Astrocyte (in vitro differentiated cells and primary cell): ENCODE measurements at regions not wholly inside any gene's neighbourhood (a gene's known extent, or its start where the extent isn't known, plus 50 kb on each side); places are given as distances from the start of the nearest gene placed in this dataset.

Experiments used
- DNase-seq: peaks from one replicate; pipeline ENCODE4 v3.0.0-alpha.2; 2010; ENCODE audit warnings: low read depth
- FAIRE-seq: peaks from 2 replicates; lab custom pipeline; 2011; peaks lifted over from hg19 to GRCh38; lab: Jason Lieb, UNC
- H2AFZ ChIP-seq: 2 replicates; pipeline ENCODE4 v1.6.0; 2012; ENCODE audit warnings: low read depth, low read length, inconsistent platforms
- H3K27ac ChIP-seq: 2 replicates; pipeline ENCODE4 v1.5.1; 2011; ENCODE audit warnings: low read depth, low read length, inconsistent platforms
- H3K27me3 ChIP-seq: 2 replicates; pipeline ENCODE4 v1.6.0; 2011; ENCODE audit warnings: low read length, inconsistent platforms; ENCODE audit not compliant: insufficient read depth
- H3K36me3 ChIP-seq: 2 replicates; pipeline ENCODE4 v1.5.1; 2011; ENCODE audit warnings: low read length, inconsistent platforms; ENCODE audit not compliant: insufficient read depth
- H3K4me1 ChIP-seq: 2 replicates; pipeline ENCODE4 v1.5.1; 2011; ENCODE audit warnings: low read length, inconsistent platforms; ENCODE audit not compliant: insufficient read depth
- H3K4me2 ChIP-seq: 2 replicates; pipeline ENCODE4 v1.6.0; 2012; ENCODE audit warnings: low read length, inconsistent platforms
- H3K4me3 ChIP-seq: 2 replicates; pipeline ENCODE4 v1.5.1; 2011; ENCODE audit warnings: low read depth, mild to moderate bottlenecking, low read length, inconsistent platforms; ENCODE audit not compliant: insufficient read depth
- H3K79me2 ChIP-seq: 2 replicates; pipeline ENCODE4 v1.6.0; 2012; ENCODE audit warnings: mild to moderate bottlenecking, low read length, inconsistent platforms; ENCODE audit not compliant: insufficient read depth
- H3K9ac ChIP-seq: 2 replicates; pipeline ENCODE4 v1.6.0; 2012; ENCODE audit warnings: mild to moderate bottlenecking, low read length, inconsistent platforms
- H3K9me3 ChIP-seq: 2 replicates; pipeline ENCODE4 v1.5.1; 2012; ENCODE audit warnings: low read depth, mild to moderate bottlenecking, low read length, inconsistent platforms; ENCODE audit not compliant: insufficient read depth
- H4K20me1 ChIP-seq: 2 replicates; pipeline ENCODE4 v1.6.0; 2012; ENCODE audit warnings: low read length, inconsistent platforms; ENCODE audit not compliant: insufficient read depth
- H3K27ac Mint-ChIP-seq: one replicate; pipeline ENCODE4 v1.8.0; 2021; ENCODE audit warnings: mild to moderate bottlenecking, mixed read lengths; ENCODE audit not compliant: unreplicated experiment
- H3K27me3 Mint-ChIP-seq: one replicate; pipeline ENCODE4 v1.8.0; 2021; ENCODE audit warnings: low read depth, mixed read lengths; ENCODE audit not compliant: unreplicated experiment
- H3K36me3 Mint-ChIP-seq: one replicate; pipeline ENCODE4 v1.8.0; 2021; ENCODE audit warnings: low read depth, mixed read lengths; ENCODE audit not compliant: unreplicated experiment
- H3K4me1 Mint-ChIP-seq: one replicate; pipeline ENCODE4 v1.8.0; 2021; ENCODE audit warnings: low read depth, mixed read lengths; ENCODE audit not compliant: unreplicated experiment
- H3K4me3 Mint-ChIP-seq: one replicate; pipeline ENCODE4 v1.8.0; 2021; ENCODE audit warnings: mild to moderate bottlenecking, moderate library complexity, mixed read lengths; ENCODE audit not compliant: unreplicated experiment
- H3K9me3 Mint-ChIP-seq: one replicate; pipeline ENCODE4 v1.8.0; 2021; ENCODE audit warnings: mild to moderate bottlenecking, mixed read lengths; ENCODE audit not compliant: unreplicated experiment
- CTCF ChIP-seq: IDR thresholded peaks from 2 replicates; pipeline ENCODE4 v1.5.1; 2011; ENCODE audit warnings: low read depth, mild to moderate bottlenecking, inconsistent platforms, low read length, moderate library complexity; ENCODE audit not compliant: insufficient read depth
- EZH2 ChIP-seq: IDR thresholded peaks from 2 replicates; pipeline ENCODE4 v1.6.1; 2012; ENCODE audit warnings: mild to moderate bottlenecking, low read length, inconsistent platforms; ENCODE audit not compliant: insufficient read depth

- TF ChIP-seq EZH2 (no peak), CTCF (no peak)
- FAIRE-seq (no peak), DNase-seq (no peak)
- H3K9me3 ChIP-seq = no peaks in the 10 kb centered on the region
- H3K27ac ChIP-seq = no peak overlapping the region
- H2AFZ ChIP-seq = no peak overlapping the region
- H3K4me1 ChIP-seq = no peaks in the 10 kb centered on the region
- H3K36me3 ChIP-seq = no peaks in the 10 kb centered on the region
- no peaks in the 10 kb centered on the region for H3K79me2 ChIP-seq
- Mint-ChIP-seq H3K9me3 (peaks cover 6% of the 10 kb centered on the region), H3K27ac (no peak overlapping the region), H3K4me3 (no peak overlapping the region), H3K27me3 (no peaks in the 10 kb centered on the region), H3K36me3 (no peaks in the 10 kb centered on the region), H3K4me1 (peaks cover 5% of the 10 kb centered on the region)
- H3K9ac ChIP-seq = no peak overlapping the region
- H4K20me1 ChIP-seq = no peaks in the 10 kb centered on the region
- H3K4me3 ChIP-seq = no peak overlapping the region
- H3K4me2 ChIP-seq = no peak overlapping the region
- no peaks in the 10 kb centered on the region for H3K27me3 ChIP-seq
These were observed 486.0 kb downstream of the REEP3 start for GRCh38 chr10:64007157-64007556.

GRCh38 chr10:64010711-64011110, 489.5 kb downstream of the REEP3 start:
- Histone ChIP-seq H3K4me3 (no peak overlapping the region), H4K20me1 (no peaks in the 10 kb centered on the region), H3K9me3 (peaks cover 4% of the 10 kb centered on the region), H3K4me2 (no peak overlapping the region), H3K79me2 (no peaks in the 10 kb centered on the region), H2AFZ (no peak overlapping the region), H3K36me3 (no peaks in the 10 kb centered on the region), H3K27me3 (no peaks in the 10 kb centered on the region), H3K9ac (no peak overlapping the region), H3K27ac (no peak overlapping the region), H3K4me1 (no peaks in the 10 kb centered on the region)
- Mint-ChIP-seq H3K4me1 (peaks cover 6% of the 10 kb centered on the region), H3K36me3 (no peaks in the 10 kb centered on the region), H3K27me3 (no peaks in the 10 kb centered on the region), H3K9me3 (peaks cover 6% of the 10 kb centered on the region), H3K27ac (no peak overlapping the region), H3K4me3 (no peak overlapping the region)
- no peak for FAIRE-seq
- no peak for DNase-seq
- no peak for TF ChIP-seq CTCF
- TF ChIP-seq EZH2 = no peak

GRCh38 chr10:64011912-64012714, 490.9 kb downstream of the REEP3 start:
- Histone ChIP-seq H4K20me1 (no peaks in the 10 kb centered on the region), H3K4me3 (no peak overlapping the region), H3K27me3 (no peaks in the 10 kb centered on the region), H3K9ac (no peak overlapping the region), H3K27ac (no peak overlapping the region), H3K9me3 (peaks cover 4% of the 10 kb centered on the region), H3K4me1 (no peaks in the 10 kb centered on the region), H3K79me2 (no peaks in the 10 kb centered on the region), H2AFZ (no peak overlapping the region), H3K36me3 (no peaks in the 10 kb centered on the region), H3K4me2 (no peak overlapping the region)
- FAIRE-seq (no peak), DNase-seq (no peak)
- Mint-ChIP-seq H3K4me1 (peaks cover 6% of the 10 kb centered on the region), H3K4me3 (no peak overlapping the region), H3K27ac (no peak overlapping the region), H3K27me3 (no peaks in the 10 kb centered on the region), H3K9me3 (no peaks in the 10 kb centered on the region), H3K36me3 (no peaks in the 10 kb centered on the region)
- no peak for TF ChIP-seq CTCF
- no peak for TF ChIP-seq EZH2
